ENCODE measurements at regions not wholly inside any gene's neighbourhood (a gene's known extent, or its start where the extent isn't known, plus 50 kb on each side); places are given as distances from the start of the nearest gene placed in this dataset.
A peak's percentile ranks its signal among the peaks of the same experiment; 100 is the strongest.
"Not testable (repeated sequence)": the region's sequence is repeated elsewhere in the genome, so short reads cannot be mapped to it uniquely, and the experiment has no call there.

DNA sequence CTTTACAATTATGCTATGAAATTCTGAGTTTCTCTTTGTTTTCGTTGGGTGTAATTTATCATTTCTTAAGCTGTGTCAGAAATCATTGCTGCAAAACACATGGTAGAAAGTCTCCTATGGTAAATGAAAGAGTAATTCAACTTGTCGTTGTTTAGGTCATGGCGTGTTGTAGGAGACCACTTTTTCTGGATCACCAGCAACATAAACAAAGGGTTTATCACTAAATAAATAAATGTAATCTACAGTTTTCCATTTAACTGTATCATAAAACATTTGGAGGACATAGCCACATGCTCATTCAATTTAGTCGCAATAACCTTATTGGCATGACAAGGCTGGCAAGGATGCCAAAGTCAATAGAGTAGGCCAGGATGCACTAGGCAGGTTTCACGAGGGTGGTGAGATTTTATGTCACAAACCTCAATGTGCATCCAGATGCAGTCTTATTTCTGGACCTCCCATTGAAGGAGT, 154.4 kb upstream of the ERCC6L2 start:
- Mint-ChIP-seq H3K4me3 (no peak overlapping the region), H3K4me1 (peaks cover 9 to 17% (median 10%) of the 10 kb centered on the region in 3 donors), H3K9me3 (peaks cover 0 to 15% (median 5%) of the 10 kb centered on the region in 3 donors), H3K27ac (no peak overlapping the region), H3K36me3 (no peaks in the 10 kb centered on the region), H3K27me3 (no peaks in the 10 kb centered on the region)

DNA sequence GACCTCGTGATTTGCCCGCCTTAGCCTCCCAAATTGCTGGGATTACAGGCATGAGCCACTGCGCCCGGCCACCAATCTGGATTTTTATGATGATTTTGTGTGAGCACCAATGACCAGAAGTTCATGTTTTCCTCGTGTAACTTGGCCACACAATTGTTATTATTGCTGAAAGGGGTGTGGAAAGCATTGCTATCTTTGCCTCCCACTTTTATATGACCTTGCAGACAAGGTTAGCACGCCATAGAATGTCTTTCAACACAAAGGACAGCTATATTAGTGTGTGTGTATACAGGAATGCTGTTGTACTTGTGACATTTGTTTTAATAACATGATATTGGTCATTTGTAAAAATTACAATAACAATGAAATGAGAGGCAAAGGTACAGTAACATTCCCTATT, 155.0 kb upstream of the ERCC6L2 start:
- Mint-ChIP-seq H3K4me3 (no peak overlapping the region), H3K9me3 (peaks cover 0 to 13% (median 7%) of the 10 kb centered on the region in 3 donors), H3K4me1 (peaks cover 9 to 16% (median 10%) of the 10 kb centered on the region in 3 donors), H3K27me3 (no peaks in the 10 kb centered on the region), H3K27ac (no peak overlapping the region), H3K36me3 (no peaks in the 10 kb centered on the region)

DNA sequence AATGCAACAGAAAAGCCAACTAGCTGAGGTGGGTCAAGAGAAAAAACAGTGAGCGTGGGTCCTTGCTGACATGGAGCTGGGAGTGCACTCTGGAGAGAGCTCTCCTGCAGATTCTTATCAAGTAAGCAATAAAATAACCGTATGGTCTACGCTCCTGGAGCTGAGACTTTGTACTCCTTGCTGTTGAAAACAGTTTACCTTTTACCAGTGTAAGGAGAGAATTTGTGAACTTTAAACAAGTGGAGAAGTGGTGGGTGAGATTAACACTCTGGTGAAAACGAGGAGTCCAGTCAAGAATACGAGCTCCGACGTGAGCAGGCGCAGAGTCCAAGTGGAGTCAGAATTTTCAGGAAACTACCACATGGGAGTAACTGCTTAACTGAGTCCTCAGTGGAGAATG, 156.1 kb upstream of the ERCC6L2 start:
- Mint-ChIP-seq H3K4me1 (peaks cover 4 to 5% (median 4%) of the 10 kb centered on the region in 3 donors), H3K27ac (no peak overlapping the region), H3K4me3 (no peak overlapping the region), H3K27me3 (no peaks in the 10 kb centered on the region), H3K36me3 (no peaks in the 10 kb centered on the region), H3K9me3 (peaks cover 3 to 14% (median 7%) of the 10 kb centered on the region in 3 donors)

DNA sequence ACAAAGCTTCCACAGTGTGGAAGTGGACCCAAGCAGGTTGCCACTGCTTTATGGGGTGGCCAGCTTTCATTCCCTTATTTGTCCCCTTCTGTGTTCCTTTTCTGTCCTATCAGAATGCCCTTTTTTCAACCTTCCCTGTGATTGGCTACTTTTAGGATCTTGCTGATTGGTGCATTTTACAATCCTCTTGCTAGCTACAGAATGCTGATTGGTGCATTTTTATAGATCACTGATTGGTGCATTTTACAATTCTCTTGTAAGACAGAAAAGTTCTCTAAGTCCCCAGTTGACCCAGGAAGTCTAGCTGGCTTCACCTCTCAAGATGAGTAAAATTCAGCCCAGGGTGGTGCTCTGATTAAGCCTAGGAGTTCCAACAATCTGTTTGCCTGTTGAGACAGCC, 157.2 kb upstream of the ERCC6L2 start:
- H3K4me3 Mint-ChIP-seq = no peak overlapping the region
- H3K9me3 Mint-ChIP-seq = peaks cover 3 to 14% (median 7%) of the 10 kb centered on the region in 3 donors
- no peaks in the 10 kb centered on the region for H3K36me3 Mint-ChIP-seq
- peaks cover under 1% of the 10 kb centered on the region for H3K27me3 Mint-ChIP-seq
- H3K4me1 Mint-ChIP-seq = no peaks in the 10 kb centered on the region
- H3K27ac Mint-ChIP-seq = no peak overlapping the region

DNA sequence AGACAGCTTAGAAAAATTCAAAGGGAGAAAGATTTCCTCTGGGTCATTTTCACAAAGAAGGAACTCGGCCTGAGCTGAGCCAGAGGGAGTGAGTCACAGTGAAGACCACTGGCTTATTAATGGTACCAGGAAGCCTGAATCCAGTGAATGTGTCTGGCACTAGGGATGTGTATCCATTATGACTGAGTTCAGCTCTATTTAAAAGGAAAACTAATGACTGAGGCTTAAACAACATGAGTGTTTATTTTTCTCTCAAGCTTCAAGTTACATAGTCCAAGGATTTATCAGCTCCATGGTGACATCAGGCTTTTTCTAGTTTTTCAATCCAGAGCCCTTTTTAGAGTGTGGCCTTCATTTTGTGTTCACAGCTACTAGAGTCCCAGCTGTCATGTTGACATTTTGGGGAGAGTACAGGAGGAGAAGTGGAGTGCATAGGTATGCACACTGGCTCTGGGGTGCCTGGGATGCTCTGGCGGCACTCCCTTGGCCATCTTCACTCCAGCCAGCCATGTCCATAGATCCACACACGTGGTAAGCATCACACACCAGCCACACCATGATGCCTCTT, 159.5 kb upstream of the ERCC6L2 start:
- H3K36me3 Mint-ChIP-seq = no peaks in the 10 kb centered on the region
- H3K27me3 Mint-ChIP-seq = peaks cover 4% of the 10 kb centered on the region
- H3K4me3 Mint-ChIP-seq = no peak overlapping the region
- peaks cover 3 to 14% (median 7%) of the 10 kb centered on the region in 3 donors for H3K9me3 Mint-ChIP-seq
- no peak overlapping the region for H3K27ac Mint-ChIP-seq
- no peaks in the 10 kb centered on the region for H3K4me1 Mint-ChIP-seq

DNA sequence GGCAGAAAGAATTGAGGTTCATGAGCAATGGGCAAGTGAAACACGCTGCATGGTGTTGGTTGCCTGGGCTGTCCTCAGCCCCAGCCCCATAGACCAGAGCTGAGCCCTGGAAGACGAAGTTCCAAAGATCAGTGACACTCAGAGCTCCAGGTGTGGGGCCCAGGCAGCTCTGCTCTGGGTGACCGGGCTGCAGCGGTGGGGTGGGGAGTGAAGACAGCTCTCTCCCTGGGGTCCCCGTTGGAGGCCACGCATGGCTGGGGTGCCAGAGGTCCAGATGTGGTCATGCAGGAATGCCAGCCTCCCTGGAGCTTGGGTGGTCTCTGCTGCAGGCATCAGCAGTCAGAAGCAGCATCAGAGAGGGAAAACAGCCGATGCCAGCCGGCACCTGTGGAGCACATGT, 165.0 kb upstream of the ERCC6L2 start:
- Mint-ChIP-seq H3K4me3 (no peak overlapping the region), H3K36me3 (no peaks in the 10 kb centered on the region), H3K27ac (no peak overlapping the region), H3K9me3 (peaks cover 0 to 3% (median 3%) of the 10 kb centered on the region in 3 donors), H3K4me1 (peaks cover 0 to 2% (median 0%) of the 10 kb centered on the region in 3 donors), H3K27me3 (peaks cover 5% of the 10 kb centered on the region)

DNA sequence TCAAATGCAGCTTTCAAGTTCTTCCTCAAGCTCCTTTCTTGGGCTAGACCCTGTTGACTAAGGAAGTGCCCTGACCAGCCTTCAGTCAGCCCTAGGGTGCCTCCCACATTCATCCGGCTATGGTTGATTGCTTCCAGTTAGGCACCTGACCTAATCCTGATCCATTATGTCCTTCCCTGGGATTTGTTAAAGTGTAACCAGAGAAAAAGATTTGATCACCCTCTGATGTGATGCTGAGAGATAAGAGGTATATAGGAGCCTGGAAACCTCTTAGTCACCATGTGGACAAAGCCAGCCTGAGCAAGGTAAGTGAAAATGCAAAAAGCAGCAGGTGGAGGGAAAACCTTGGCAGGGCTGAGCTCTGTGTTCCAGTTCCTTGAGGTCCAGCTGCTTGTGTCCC, 178.8 kb upstream of the ERCC6L2 start:
- no peaks in the 10 kb centered on the region for H3K36me3 Mint-ChIP-seq
- no peaks in the 10 kb centered on the region for H3K4me1 Mint-ChIP-seq
- H3K4me3 Mint-ChIP-seq = peak overlapping the region in 1 of 4 donors; percentile 36
- no peaks in the 10 kb centered on the region for H3K27me3 Mint-ChIP-seq
- peaks cover 4 to 8% (median 5%) of the 10 kb centered on the region in 3 donors for H3K9me3 Mint-ChIP-seq
- H3K27ac Mint-ChIP-seq = no peak overlapping the region

DNA sequence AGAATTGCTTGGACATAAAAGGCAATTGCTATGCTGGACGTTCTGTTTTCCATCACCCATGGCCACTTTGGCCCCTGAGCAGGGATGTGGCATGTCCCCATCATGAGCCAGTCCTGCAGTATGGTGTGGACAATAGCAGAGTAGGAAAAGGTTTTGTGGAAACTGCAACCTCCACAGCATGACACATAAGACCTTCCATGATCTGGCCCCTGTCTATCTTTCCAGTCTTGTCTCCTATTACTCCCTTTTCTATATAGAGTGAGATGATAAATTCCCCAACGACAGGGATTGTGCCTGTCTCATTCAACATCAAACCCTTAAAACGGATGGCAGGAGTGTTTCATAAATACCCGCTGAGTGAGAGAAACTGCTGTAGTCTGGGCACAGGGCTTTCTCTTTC, 174.7 kb upstream of the PTCH1 start:
- Mint-ChIP-seq H3K4me3 (no peak overlapping the region), H3K9me3 (peaks cover 4 to 13% (median 7%) of the 10 kb centered on the region in 3 donors), H3K27ac (no peak overlapping the region), H3K36me3 (no peaks in the 10 kb centered on the region), H3K27me3 (peaks cover 4% of the 10 kb centered on the region), H3K4me1 (no peaks in the 10 kb centered on the region)

DNA sequence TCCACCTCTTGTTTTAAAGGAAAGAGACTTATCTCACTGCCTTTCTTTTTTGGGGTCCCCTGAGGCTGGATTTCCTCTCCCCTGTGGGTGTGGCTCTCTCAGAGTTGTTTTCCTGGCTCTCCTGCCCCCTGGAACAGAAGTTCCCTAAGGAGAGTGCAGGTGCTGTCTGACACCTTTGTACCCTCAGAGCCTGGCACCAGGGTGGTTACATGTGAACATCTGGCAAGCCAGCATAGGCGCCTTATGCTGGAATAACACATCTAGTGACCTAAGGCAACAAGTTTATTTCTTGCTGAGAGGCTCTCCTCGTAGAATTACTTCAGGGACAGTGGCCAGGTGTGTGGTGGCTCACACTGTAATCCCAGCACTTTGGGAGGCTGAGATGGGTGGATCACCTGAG, 172.9 kb upstream of the PTCH1 start:
- no peak overlapping the region for H3K4me3 Mint-ChIP-seq
- no peaks in the 10 kb centered on the region for H3K4me1 Mint-ChIP-seq
- peaks cover 4% of the 10 kb centered on the region for H3K27me3 Mint-ChIP-seq
- H3K27ac Mint-ChIP-seq = no peak overlapping the region
- no peaks in the 10 kb centered on the region for H3K36me3 Mint-ChIP-seq
- H3K9me3 Mint-ChIP-seq = peaks cover 4 to 13% (median 7%) of the 10 kb centered on the region in 3 donors

DNA sequence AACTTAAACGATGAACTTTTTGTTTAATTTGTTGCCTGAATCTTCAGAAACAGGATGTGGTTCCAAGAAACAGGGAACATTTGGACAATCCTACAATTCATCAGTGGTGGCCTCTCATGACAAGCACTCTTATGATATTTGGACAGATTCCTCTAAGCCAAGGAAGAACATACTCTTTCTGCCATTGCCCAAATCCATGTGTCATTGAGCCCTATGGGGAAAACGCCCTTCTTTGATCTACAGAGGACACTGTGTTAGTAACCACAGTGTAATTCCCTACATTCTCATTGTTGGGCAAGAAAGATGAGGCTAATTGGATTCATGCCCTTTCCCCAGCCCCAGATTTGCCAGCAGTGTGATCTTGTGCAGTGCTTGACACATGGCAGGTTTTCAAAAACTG, 167.7 kb upstream of the PTCH1 start:
- Mint-ChIP-seq H3K4me1 (peaks cover 0 to 2% (median 2%) of the 10 kb centered on the region in 3 donors), H3K36me3 (no peaks in the 10 kb centered on the region), H3K4me3 (no peak overlapping the region), H3K9me3 (peaks cover 0 to 5% (median 4%) of the 10 kb centered on the region in 3 donors), H3K27me3 (no peaks in the 10 kb centered on the region), H3K27ac (no peak overlapping the region)

DNA sequence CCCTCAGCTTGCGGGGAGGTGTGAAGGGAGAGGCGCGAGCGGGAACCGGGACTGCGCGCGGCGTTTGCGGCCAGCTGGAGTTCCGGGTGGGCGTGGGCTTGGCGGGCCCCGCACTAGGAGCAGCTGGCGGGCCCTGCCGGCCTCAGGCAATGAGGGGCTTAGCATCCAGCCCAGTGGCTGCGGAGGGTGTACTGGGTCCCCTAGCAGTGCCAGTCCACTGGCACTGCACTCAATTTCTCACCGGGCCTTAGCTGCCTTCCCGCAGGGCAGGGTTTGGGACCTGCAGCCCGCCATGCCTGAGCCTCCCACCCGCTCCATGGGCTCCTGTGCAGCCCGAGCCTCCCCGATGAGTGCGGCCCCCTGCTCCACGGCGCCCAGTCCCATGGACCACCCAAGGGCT, 163.5 kb upstream of the PTCH1 start:
- H3K4me3 Mint-ChIP-seq, H3K27me3 Mint-ChIP-seq, H3K27ac Mint-ChIP-seq, H3K4me1 Mint-ChIP-seq, H3K9me3 Mint-ChIP-seq, H3K36me3 Mint-ChIP-seq: not testable (repeated sequence)

DNA sequence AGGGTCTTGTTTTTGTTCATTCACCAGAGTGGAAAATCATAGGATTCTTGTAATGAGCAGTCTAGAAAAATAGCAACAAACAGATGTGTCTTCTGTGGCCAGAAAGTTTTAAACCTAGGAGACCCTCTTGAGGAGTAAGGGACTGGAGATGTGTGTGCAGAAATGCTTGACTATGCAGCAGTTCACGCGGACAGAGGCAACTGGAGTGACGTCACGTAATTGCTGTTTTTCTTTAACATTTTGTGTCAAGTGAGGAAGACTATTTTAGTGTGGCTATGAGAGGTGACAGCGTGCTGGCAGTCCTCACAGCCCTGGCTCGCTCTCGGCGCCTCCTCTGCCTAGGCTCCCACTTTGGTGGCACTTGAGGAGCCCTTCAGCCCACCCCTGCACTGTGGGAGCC, 163.1 kb upstream of the PTCH1 start:
- Mint-ChIP-seq H3K4me3 (no peak overlapping the region), H3K27me3 (peaks cover 3% of the 10 kb centered on the region), H3K36me3 (no peaks in the 10 kb centered on the region), H3K4me1 (peaks cover 0 to 2% (median 2%) of the 10 kb centered on the region in 3 donors), H3K27ac (no peak overlapping the region), H3K9me3 (no peaks in the 10 kb centered on the region)

DNA sequence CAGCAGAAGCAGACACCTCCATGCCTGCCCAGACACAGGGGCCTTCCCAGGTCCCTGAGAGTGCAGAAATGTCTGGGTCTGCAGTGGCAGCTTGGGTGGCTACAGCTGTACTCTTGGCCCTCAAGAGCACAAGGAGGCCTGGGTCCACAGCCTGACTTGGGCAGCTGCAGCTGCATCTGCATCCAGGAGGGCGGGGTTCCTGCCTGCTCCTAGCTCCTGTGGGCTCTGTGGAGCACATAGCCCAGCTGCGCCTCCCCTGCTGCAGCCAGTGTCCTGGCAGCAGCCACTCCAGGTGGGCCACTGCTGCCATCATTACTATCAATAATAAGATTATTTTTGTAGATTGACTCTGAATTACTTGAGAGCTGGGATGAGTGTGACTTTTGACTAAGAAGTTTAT, 162.0 kb upstream of the PTCH1 start:
- Mint-ChIP-seq H3K27ac (no peak overlapping the region), H3K4me3 (no peak overlapping the region), H3K4me1 (peaks cover 0 to 2% (median 2%) of the 10 kb centered on the region in 3 donors), H3K27me3 (peaks cover 4% of the 10 kb centered on the region), H3K36me3 (no peaks in the 10 kb centered on the region), H3K9me3 (no peaks in the 10 kb centered on the region)

DNA sequence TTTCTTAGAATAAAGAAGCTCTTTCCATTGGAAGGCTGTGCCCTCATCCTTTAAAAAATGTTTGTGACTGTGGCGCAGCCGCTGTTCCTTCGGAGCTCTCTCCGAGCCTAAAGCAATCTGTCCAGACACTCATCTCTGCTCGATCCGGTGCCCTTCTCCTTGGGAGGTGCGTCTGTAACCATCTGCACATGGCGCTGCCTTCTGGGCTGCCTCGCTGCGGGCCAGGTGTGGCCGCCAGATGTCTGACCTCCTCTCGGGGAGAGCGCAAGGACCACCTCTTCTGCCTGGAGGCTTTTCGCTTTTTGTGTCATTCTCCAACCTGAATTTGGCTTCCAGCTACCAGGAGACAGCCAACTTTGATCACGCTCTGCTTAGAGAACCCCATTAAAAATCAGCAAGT, 153.4 kb upstream of the PTCH1 start:
- no peaks in the 10 kb centered on the region for H3K9me3 Mint-ChIP-seq
- H3K36me3 Mint-ChIP-seq = no peaks in the 10 kb centered on the region
- H3K4me1 Mint-ChIP-seq = no peaks in the 10 kb centered on the region
- H3K4me3 Mint-ChIP-seq = no peak overlapping the region
- H3K27me3 Mint-ChIP-seq = peaks cover 9% of the 10 kb centered on the region
- H3K27ac Mint-ChIP-seq = no peak overlapping the region

DNA sequence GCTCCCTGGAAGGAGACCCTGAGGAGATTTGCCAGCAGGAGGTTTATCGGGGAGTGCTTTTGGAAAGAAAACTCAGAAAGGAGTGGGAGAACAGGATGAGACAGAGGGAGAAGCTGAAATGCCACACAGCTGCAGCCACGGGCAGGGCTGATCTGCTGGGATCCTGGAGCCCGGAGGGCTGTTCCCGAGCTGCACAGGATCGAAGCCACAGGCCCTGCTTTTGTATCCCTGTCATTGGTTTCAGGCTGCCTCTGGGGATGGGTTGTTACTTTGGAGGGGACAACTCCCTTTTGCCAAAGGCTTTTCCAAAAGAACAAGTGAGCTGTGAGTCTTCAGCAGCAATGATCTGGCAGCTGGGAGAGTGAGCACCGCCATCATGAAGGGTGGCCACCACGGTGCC, 152.5 kb upstream of the PTCH1 start:
- no peak overlapping the region for H3K27ac Mint-ChIP-seq
- H3K27me3 Mint-ChIP-seq = peaks cover 9% of the 10 kb centered on the region
- H3K4me3 Mint-ChIP-seq = no peak overlapping the region
- H3K9me3 Mint-ChIP-seq = no peaks in the 10 kb centered on the region
- H3K36me3 Mint-ChIP-seq = no peaks in the 10 kb centered on the region
- H3K4me1 Mint-ChIP-seq = no peaks in the 10 kb centered on the region

DNA sequence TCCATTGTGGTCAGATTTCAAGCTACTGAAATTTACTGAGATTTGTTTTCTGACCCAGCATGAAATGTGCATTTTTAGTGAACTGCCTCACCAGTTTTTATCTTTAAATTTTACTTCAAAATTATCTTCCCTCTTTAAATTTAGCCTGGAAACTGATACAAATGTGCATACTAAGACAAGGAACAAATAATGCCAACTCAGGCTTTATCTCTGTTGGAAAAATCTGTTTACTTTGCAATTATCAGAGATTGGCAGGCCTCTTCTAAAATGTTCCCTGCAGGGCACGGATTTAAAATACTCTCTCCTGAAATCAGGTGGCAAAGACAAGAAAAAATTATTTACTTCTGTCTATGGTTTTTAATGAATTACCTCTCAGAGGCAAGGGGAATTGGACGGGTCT, 151.0 kb upstream of the PTCH1 start:
- no peaks in the 10 kb centered on the region for H3K36me3 Mint-ChIP-seq
- H3K9me3 Mint-ChIP-seq = no peaks in the 10 kb centered on the region
- H3K27ac Mint-ChIP-seq = no peak overlapping the region
- no peak overlapping the region for H3K4me3 Mint-ChIP-seq
- H3K27me3 Mint-ChIP-seq = peaks cover 10% of the 10 kb centered on the region
- no peaks in the 10 kb centered on the region for H3K4me1 Mint-ChIP-seq

All from IgD-negative memory B cell (primary cell).